ENCODE measurements at regions not wholly inside any gene's neighbourhood (a gene's known extent, or its start where the extent isn't known, plus 50 kb on each side); places are given as distances from the start of the nearest gene placed in this dataset.

GRCh38 chr22:48960980-48961660 lies 866.6 kb downstream of the BRD1 start:
- FAIRE-seq (no peak), DNase-seq (ENCODE audit: insufficient read length, low spot score) (no peak)
- TF ChIP-seq SPI1 (IDR thresholded peaks at IDR 0.05; ENCODE audit: low read depth, low read length) (no peak), PAX5 (IDR thresholded peaks at IDR 0.05; ENCODE audit: insufficient read depth, low read length, severe bottlenecking) (no peak), POU2F2 (IDR thresholded peaks at IDR 0.05; ENCODE audit: low read depth, low read length) (no peak), POLR2AphosphoS5 (IDR thresholded peaks at IDR 0.05; ENCODE audit: low read depth, low read length) (no peak), POLR2A (IDR thresholded peaks at IDR 0.05; ENCODE audit: low read depth, low read length) (no peak), TAF1 (IDR thresholded peaks at IDR 0.05; ENCODE audit: low read depth, low read length) (no peak)

- FAIRE-seq (no peak), DNase-seq (ENCODE audit: insufficient read length, low spot score) (no peak)
- no peak for TF ChIP-seq POU2F2 (IDR thresholded peaks at IDR 0.05; ENCODE audit: low read depth, low read length)
Measured at GRCh38 chr22:48960576-48960975, 867.1 kb downstream of the BRD1 start.

GRCh38 chr22:48959496-48959895 lies 868.2 kb downstream of the BRD1 start:
- TF ChIP-seq PAX5 (IDR thresholded peaks at IDR 0.05; ENCODE audit: insufficient read depth, low read length, severe bottlenecking) (no peak), TAF1 (IDR thresholded peaks at IDR 0.05; ENCODE audit: low read depth, low read length) (no peak), POLR2AphosphoS5 (IDR thresholded peaks at IDR 0.05; ENCODE audit: low read depth, low read length) (no peak), SPI1 (IDR thresholded peaks at IDR 0.05; ENCODE audit: low read depth, low read length) (no peak), POLR2A (IDR thresholded peaks at IDR 0.05; ENCODE audit: low read depth, low read length) (no peak), POU2F2 (IDR thresholded peaks at IDR 0.05; ENCODE audit: low read depth, low read length) (no peak)
- DNase-seq (ENCODE audit: insufficient read length, low spot score) = no peak

GRCh38 chr22:48957987-48958321 lies 869.7 kb downstream of the BRD1 start:
- no peak for DNase-seq (ENCODE audit: insufficient read length, low spot score)
- FAIRE-seq = no peak
- TF ChIP-seq SPI1 (IDR thresholded peaks at IDR 0.05; ENCODE audit: low read depth, low read length) = no peak
- no peak for TF ChIP-seq POU2F2 (IDR thresholded peaks at IDR 0.05; ENCODE audit: low read depth, low read length)
- TF ChIP-seq TAF1 (IDR thresholded peaks at IDR 0.05; ENCODE audit: low read depth, low read length) = no peak
- no peak for TF ChIP-seq POLR2AphosphoS5 (IDR thresholded peaks at IDR 0.05; ENCODE audit: low read depth, low read length)
- no peak for TF ChIP-seq POLR2A (IDR thresholded peaks at IDR 0.05; ENCODE audit: low read depth, low read length)
- no peak for TF ChIP-seq PAX5 (IDR thresholded peaks at IDR 0.05; ENCODE audit: insufficient read depth, low read length, severe bottlenecking)

More at GRCh38 chr22:48959496-48959895, 868.2 kb downstream of the BRD1 start:
- no peak for FAIRE-seq

GRCh38 chr22:48957311-48957986 lies 870.2 kb downstream of the BRD1 start:
- FAIRE-seq (no peak), DNase-seq (ENCODE audit: insufficient read length, low spot score) (no peak)
- no peak for TF ChIP-seq POU2F2 (IDR thresholded peaks at IDR 0.05; ENCODE audit: low read depth, low read length)
- TF ChIP-seq PAX5 (IDR thresholded peaks at IDR 0.05; ENCODE audit: insufficient read depth, low read length, severe bottlenecking) = no peak
- no peak for TF ChIP-seq SPI1 (IDR thresholded peaks at IDR 0.05; ENCODE audit: low read depth, low read length)

GRCh38 chr22:48955351-48956311 lies 872.0 kb downstream of the BRD1 start:
- DNase-seq (ENCODE audit: insufficient read length, low spot score) (no peak), FAIRE-seq (no peak)
- no peak for TF ChIP-seq POU2F2 (IDR thresholded peaks at IDR 0.05; ENCODE audit: low read depth, low read length)
- no peak for TF ChIP-seq POLR2A (IDR thresholded peaks at IDR 0.05; ENCODE audit: low read depth, low read length)

GRCh38 chr22:48954781-48955311 lies 872.8 kb downstream of the BRD1 start:
- TF ChIP-seq POLR2AphosphoS5 (IDR thresholded peaks at IDR 0.05; ENCODE audit: low read depth, low read length) (no peak), SPI1 (IDR thresholded peaks at IDR 0.05; ENCODE audit: low read depth, low read length) (no peak), POU2F2 (IDR thresholded peaks at IDR 0.05; ENCODE audit: low read depth, low read length) (no peak), TAF1 (IDR thresholded peaks at IDR 0.05; ENCODE audit: low read depth, low read length) (no peak), PAX5 (IDR thresholded peaks at IDR 0.05; ENCODE audit: insufficient read depth, low read length, severe bottlenecking) (no peak), POLR2A (IDR thresholded peaks at IDR 0.05; ENCODE audit: low read depth, low read length) (no peak)
- FAIRE-seq = no peak
- no peak for DNase-seq (ENCODE audit: insufficient read length, low spot score)

GRCh38 chr22:48953830-48954229 lies 873.8 kb downstream of the BRD1 start:
- FAIRE-seq (no peak), DNase-seq (ENCODE audit: insufficient read length, low spot score) (no peak)
- TF ChIP-seq PAX5 (IDR thresholded peaks at IDR 0.05; ENCODE audit: insufficient read depth, low read length, severe bottlenecking) = no peak
- TF ChIP-seq POLR2AphosphoS5 (IDR thresholded peaks at IDR 0.05; ENCODE audit: low read depth, low read length) = no peak
- no peak for TF ChIP-seq TAF1 (IDR thresholded peaks at IDR 0.05; ENCODE audit: low read depth, low read length)
- no peak for TF ChIP-seq POU2F2 (IDR thresholded peaks at IDR 0.05; ENCODE audit: low read depth, low read length)
- no peak for TF ChIP-seq POLR2A (IDR thresholded peaks at IDR 0.05; ENCODE audit: low read depth, low read length)
- TF ChIP-seq SPI1 (IDR thresholded peaks at IDR 0.05; ENCODE audit: low read depth, low read length) = no peak

- TF ChIP-seq POLR2AphosphoS5 (IDR thresholded peaks at IDR 0.05; ENCODE audit: low read depth, low read length) = no peak
- TF ChIP-seq SPI1 (IDR thresholded peaks at IDR 0.05; ENCODE audit: low read depth, low read length) = no peak
- FAIRE-seq (no peak), DNase-seq (ENCODE audit: insufficient read length, low spot score) (no peak)
Measured at GRCh38 chr22:48953103-48953720, 874.5 kb downstream of the BRD1 start.

All from GM12891 (cell line).